Activated B cell treated with CpG ODN at 0.5 μM for 24 hours (primary cell): ENCODE measurements at regions not wholly inside any gene's neighbourhood (a gene's known extent, or its start where the extent isn't known, plus 50 kb on each side); places are given as distances from the start of the nearest gene placed in this dataset.
"Not testable (repeated sequence)": the region's sequence is repeated elsewhere in the genome, so short reads cannot be mapped to it uniquely, and the experiment has no call there.

Source experiments
- ATAC-seq: fragments of 200-7000 bp; cut with Tn5 transposase; one replicate; pipeline ENCODE4 v1.10.0; 2021; ENCODE audit warnings: low read depth, mild to moderate bottlenecking, moderate library complexity
- CTCF ChIA-PET: fragments of 350-600 bp; sonication (Branson Sonifier 250); formaldehyde crosslinking; loops from one replicate; lab custom pipeline; 2021; ENCODE audit warnings: antibody characterized with exemption; lab: Charles Lee
- POLR2A ChIA-PET: fragments of 350-600 bp; sonication (Branson Sonifier 250); formaldehyde crosslinking; loops from one replicate; lab custom pipeline; 2021; ENCODE audit warnings: antibody characterized with exemption; lab: Charles Lee
- DNase-seq: peaks from one replicate; pipeline ENCODE4 v3.0.0; 2022
- H3K27ac Mint-ChIP-seq: one replicate; pipeline ENCODE4 v1.8.0; 2020; ENCODE audit warnings: mixed read lengths
- H3K27me3 Mint-ChIP-seq: one replicate; pipeline ENCODE4 v1.8.0; 2021; ENCODE audit warnings: mixed read lengths
- H3K36me3 Mint-ChIP-seq: one replicate; pipeline ENCODE4 v1.8.0; 2021; ENCODE audit warnings: low read depth, mixed read lengths
- H3K4me1 Mint-ChIP-seq: one replicate; pipeline ENCODE4 v1.8.0; 2021; ENCODE audit warnings: mixed read lengths
- H3K4me3 Mint-ChIP-seq: one replicate; pipeline ENCODE4 v1.8.0; 2020; ENCODE audit warnings: mild to moderate bottlenecking, mixed read lengths
- H3K9me3 Mint-ChIP-seq: one replicate; pipeline ENCODE4 v1.8.0; 2020; ENCODE audit warnings: mixed read lengths
- intact Hi-C: fragments of 100-400 bp; cut with micrococcal nuclease; formaldehyde crosslinking; loops from one replicate; pipeline ENCODE4 v1.15.1; 2024
- TF ChIP-seq, protein P1 (sequence below): fragments of 200-600 bp; IDR thresholded peaks from one replicate; pipeline ENCODE4 v1.8.0; 2022; ENCODE audit warnings: antibody characterized with exemption, mild to moderate bottlenecking

DNA sequence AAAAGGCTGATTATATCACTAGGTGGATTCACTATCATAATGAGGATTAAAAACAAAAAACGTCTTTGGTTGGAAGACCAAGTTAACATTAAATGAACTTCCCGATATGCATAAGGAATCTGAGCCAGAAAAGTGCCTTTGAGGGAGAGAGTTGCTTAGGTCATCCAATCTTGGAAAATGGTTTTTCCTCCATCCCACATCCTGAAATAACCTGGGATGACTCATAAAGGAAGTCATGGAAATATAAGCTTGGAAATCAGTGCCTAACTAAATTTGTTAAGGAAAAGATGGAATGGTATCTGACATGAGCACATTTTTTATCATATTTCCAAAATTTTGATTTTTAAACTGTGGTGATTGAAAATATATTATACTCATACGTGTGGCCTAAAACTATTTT, 66.0 kb downstream of the KBTBD8 start:
- CTCF ChIA-PET: no interaction called here
- intact Hi-C loops: no loop called here
- Mint-ChIP-seq H3K36me3 (no peaks in the 10 kb centered on the region), H3K9me3 (peaks cover 4% of the 10 kb centered on the region), H3K27me3 (no peaks in the 10 kb centered on the region), H3K4me3 (no peak overlapping the region), H3K4me1 (peaks cover 19% of the 10 kb centered on the region), H3K27ac (no peak overlapping the region)
- POLR2A ChIA-PET: no interaction called here
- DNase-seq (no peak), ATAC-seq (no peak)
- TF ChIP-seq, protein P1, sequence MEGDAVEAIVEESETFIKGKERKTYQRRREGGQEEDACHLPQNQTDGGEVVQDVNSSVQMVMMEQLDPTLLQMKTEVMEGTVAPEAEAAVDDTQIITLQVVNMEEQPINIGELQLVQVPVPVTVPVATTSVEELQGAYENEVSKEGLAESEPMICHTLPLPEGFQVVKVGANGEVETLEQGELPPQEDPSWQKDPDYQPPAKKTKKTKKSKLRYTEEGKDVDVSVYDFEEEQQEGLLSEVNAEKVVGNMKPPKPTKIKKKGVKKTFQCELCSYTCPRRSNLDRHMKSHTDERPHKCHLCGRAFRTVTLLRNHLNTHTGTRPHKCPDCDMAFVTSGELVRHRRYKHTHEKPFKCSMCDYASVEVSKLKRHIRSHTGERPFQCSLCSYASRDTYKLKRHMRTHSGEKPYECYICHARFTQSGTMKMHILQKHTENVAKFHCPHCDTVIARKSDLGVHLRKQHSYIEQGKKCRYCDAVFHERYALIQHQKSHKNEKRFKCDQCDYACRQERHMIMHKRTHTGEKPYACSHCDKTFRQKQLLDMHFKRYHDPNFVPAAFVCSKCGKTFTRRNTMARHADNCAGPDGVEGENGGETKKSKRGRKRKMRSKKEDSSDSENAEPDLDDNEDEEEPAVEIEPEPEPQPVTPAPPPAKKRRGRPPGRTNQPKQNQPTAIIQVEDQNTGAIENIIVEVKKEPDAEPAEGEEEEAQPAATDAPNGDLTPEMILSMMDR: no peak

DNA sequence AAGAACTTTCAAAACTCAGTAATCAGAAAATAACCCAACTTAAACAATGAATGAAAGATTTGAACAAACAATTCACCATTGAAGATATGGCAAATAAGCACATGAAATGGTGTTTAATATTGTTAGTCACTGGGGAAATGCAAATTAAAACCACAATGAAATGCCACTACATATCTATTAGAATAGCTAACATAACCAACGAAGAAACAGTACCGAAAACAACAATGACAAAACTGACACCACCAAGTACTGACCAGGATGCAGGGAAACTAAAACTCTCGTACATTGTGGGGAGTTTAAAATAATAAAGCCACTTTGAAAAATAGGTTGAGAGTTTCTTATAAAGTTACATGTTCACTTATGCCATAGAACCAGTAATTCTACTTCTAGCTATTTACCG, 69.1 kb downstream of the KBTBD8 start:
- DNase-seq (no peak), ATAC-seq (no peak)
- CTCF ChIA-PET: interaction anchor here (0.8 kb wide), 1 partner anchor 95 kb away, joined by 3 read pairs; no protein-coding TSS in a partner anchor
- no peaks in the 10 kb centered on the region for H3K27me3 Mint-ChIP-seq
- TF ChIP-seq, protein P1: no peak
- POLR2A ChIA-PET: no interaction called here
- H3K9me3 Mint-ChIP-seq: no peaks in the 10 kb centered on the region
- no peaks in the 10 kb centered on the region for H3K36me3 Mint-ChIP-seq
- no peak overlapping the region for H3K4me3 Mint-ChIP-seq
- peaks cover 22% of the 10 kb centered on the region for H3K4me1 Mint-ChIP-seq
- H3K27ac Mint-ChIP-seq: no peak overlapping the region
- intact Hi-C loops: no loop called here

DNA sequence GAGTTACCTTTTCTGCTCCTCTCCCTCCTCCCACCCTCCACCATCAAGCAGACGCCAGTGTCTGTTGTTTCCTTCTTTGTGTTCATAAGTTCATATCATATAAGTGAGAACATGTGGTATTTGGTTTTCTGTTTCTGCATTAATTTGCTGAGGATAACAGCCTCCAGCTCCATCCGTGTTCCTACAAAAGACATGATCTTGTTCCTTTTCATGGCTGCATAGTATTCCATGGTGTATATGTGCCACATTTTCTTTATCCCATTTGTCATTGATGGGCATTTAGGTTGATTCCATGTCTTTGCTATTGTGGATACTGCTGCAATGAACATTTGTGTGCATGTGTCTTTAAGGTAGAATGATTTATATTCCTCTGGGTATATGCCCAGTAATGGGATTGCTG, 74.5 kb downstream of the KBTBD8 start:
- H3K9me3 Mint-ChIP-seq, H3K27me3 Mint-ChIP-seq, H3K4me3 Mint-ChIP-seq, intact Hi-C loops, DNase-seq, H3K36me3 Mint-ChIP-seq, POLR2A ChIA-PET, CTCF ChIA-PET, ATAC-seq, H3K27ac Mint-ChIP-seq: not testable (repeated sequence)
- H3K4me1 Mint-ChIP-seq: peaks cover 27% of the 10 kb centered on the region

DNA sequence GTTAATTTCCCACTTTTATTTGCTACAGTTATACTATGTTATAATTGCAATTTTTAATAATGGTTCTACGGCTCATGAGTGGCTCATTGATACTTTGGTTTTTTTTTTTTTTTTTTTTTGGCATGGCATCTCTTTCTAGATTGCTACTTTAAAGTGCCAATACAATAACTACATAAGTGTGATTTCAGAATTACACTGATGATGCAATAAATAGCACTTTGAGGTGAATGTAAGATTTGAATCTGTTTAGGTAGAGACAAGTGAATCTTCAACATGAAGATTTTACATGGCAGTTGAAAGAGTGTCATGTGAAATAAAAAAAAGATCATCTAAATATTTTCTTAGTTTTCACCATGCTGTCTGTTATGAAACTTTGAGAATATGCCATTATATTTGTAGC, 75.7 kb downstream of the KBTBD8 start:
- intact Hi-C loops: no loop called here
- Mint-ChIP-seq H3K4me1 (peaks cover 21% of the 10 kb centered on the region), H3K9me3 (no peaks in the 10 kb centered on the region), H3K4me3 (no peak overlapping the region), H3K36me3 (no peaks in the 10 kb centered on the region), H3K27me3 (no peaks in the 10 kb centered on the region), H3K27ac (no peak overlapping the region)
- ChIA-PET CTCF (no interaction called here), POLR2A (no interaction called here)
- DNase-seq (no peak), ATAC-seq (no peak)
- TF ChIP-seq, protein P1: no peak

DNA sequence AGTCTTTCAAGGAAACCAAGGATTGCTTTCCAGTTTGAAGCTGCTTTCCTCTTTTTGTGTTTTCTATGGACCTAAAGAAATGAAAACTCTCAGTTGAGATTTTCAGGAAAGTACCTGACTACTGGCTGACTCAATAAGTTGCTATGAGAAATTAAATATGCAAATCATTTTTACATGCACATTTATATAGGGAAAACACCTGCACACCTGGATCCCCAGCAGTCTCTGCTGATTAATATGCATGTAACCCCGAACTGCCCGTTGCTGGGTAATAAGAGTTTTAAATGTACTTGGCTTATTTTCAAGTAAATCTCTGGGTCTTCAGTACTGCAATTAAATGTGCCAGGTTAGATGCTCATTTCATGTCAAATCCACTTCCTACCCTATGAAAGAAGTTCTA, 77.2 kb downstream of the KBTBD8 start:
- DNase-seq (no peak), ATAC-seq (peak; percentile 37)
- CTCF ChIA-PET: interaction anchor here (1.7 kb wide), 1 partner anchor 103 kb away, joined by 3 read pairs; no protein-coding TSS in a partner anchor
- H3K27me3 Mint-ChIP-seq: no peaks in the 10 kb centered on the region
- POLR2A ChIA-PET: interaction anchor here (2.2 kb wide), 1 partner anchor 27 kb away, joined by 8 read pairs; no protein-coding TSS in a partner anchor
- intact Hi-C loops: loop anchor here (1.0 kb wide), 1 partner anchor 27 kb away; no protein-coding TSS in a partner anchor
- TF ChIP-seq, protein P1: no peak
- H3K9me3 Mint-ChIP-seq: no peaks in the 10 kb centered on the region
- no peak overlapping the region for H3K27ac Mint-ChIP-seq
- H3K4me3 Mint-ChIP-seq: no peak overlapping the region
- peaks cover 17% of the 10 kb centered on the region for H3K4me1 Mint-ChIP-seq
- H3K36me3 Mint-ChIP-seq: no peaks in the 10 kb centered on the region

DNA sequence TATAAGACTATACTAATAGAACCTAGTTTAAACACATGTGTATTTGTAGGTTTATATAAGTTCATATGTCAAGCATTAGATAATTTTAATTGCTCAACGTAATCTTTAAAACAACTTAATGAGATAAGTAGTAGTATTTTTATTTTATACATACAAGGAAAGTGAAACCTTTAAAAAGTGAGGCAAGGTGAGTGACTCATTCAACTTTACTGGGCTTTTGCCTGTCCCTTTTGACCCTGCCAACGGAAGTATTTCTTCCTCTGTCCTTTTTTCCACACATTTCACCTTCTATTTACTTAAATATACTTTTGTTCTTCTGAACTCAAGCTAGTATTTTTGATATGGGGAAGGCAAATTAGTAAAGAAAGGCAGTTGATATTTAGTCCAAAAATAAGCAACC, 78.5 kb downstream of the KBTBD8 start:
- TF ChIP-seq, protein P1: no peak
- Mint-ChIP-seq H3K4me3 (no peak overlapping the region), H3K4me1 (peaks cover 17% of the 10 kb centered on the region), H3K9me3 (no peaks in the 10 kb centered on the region), H3K36me3 (no peaks in the 10 kb centered on the region), H3K27me3 (no peaks in the 10 kb centered on the region), H3K27ac (no peak overlapping the region)
- ChIA-PET CTCF (interaction anchor here (1.0 kb wide), 1 partner anchor 37 kb away, joined by 3 read pairs; no protein-coding TSS in a partner anchor), POLR2A (interaction anchor here (2.2 kb wide), 1 partner anchor 28 kb away, joined by 8 read pairs; no protein-coding TSS in a partner anchor)
- intact Hi-C loops: no loop called here
- DNase-seq: no peak
- ATAC-seq: no peak
